AG09309 (cell line): ENCODE measurements at regions not wholly inside any gene's neighbourhood (a gene's known extent, or its start where the extent isn't known, plus 50 kb on each side); places are given as distances from the start of the nearest gene placed in this dataset.

ENCODE experiments used
- DNase-seq: peaks from one replicate; pipeline ENCODE4 v3.0.0-alpha.2; 2010; ENCODE audit warnings: low read depth
- H3K4me3 ChIP-seq: 2 replicates; pipeline ENCODE4 v1.5.1; 2011; ENCODE audit warnings: mild to moderate bottlenecking, low read depth, low read length, moderate library complexity; ENCODE audit not compliant: control insufficient read depth
- CTCF ChIP-seq: IDR thresholded peaks from 2 replicates; pipeline ENCODE4 v1.5.1; 2011; ENCODE audit warnings: mild to moderate bottlenecking, low read depth, low read length, inconsistent platforms; ENCODE audit not compliant: insufficient read depth, control insufficient read depth; ENCODE audit errors: missing control alignments

GRCh38 chr17:71315568-71315967 is 805.3 kb upstream of the SOX9 start:
- DNase-seq: no peak
- TF ChIP-seq CTCF: no peak
- H3K4me3 ChIP-seq: no peak overlapping the region

- TF ChIP-seq CTCF: no peak
- no peak overlapping the region for H3K4me3 ChIP-seq
- DNase-seq: no peak
Measured at GRCh38 chr17:71316176-71316897, 804.5 kb upstream of the SOX9 start.

- no peak overlapping the region for H3K4me3 ChIP-seq
- no peak for DNase-seq
- TF ChIP-seq CTCF: no peak
Measured at GRCh38 chr17:71320009-71320796, 800.6 kb upstream of the SOX9 start.

- H3K4me3 ChIP-seq: no peak overlapping the region
- DNase-seq: no peak
- no peak for TF ChIP-seq CTCF
Measured at GRCh38 chr17:71325117-71325516, 795.7 kb upstream of the SOX9 start.

GRCh38 chr17:71325886-71326285 is 794.9 kb upstream of the SOX9 start:
- no peak for DNase-seq
- TF ChIP-seq CTCF: no peak
- no peak overlapping the region for H3K4me3 ChIP-seq

- H3K4me3 ChIP-seq: no peak overlapping the region
- peak; percentile 13 for DNase-seq
- no peak for TF ChIP-seq CTCF
Measured at GRCh38 chr17:71327376-71328059, 793.3 kb upstream of the SOX9 start.
